NT2/D1 (cell line): ENCODE measurements at regions not wholly inside any gene's neighbourhood (a gene's known extent, or its start where the extent isn't known, plus 50 kb on each side); places are given as distances from the start of the nearest gene placed in this dataset.

Source experiments
- SUZ12 ChIP-seq: IDR thresholded peaks from 2 replicates; pipeline ENCODE4 v1.6.1; 2011; ENCODE audit not compliant: insufficient read length, insufficient read depth; ENCODE audit errors: extremely low read depth
- YY1 ChIP-seq: IDR thresholded peaks from 2 replicates; pipeline ENCODE4 v1.6.1; 2011; ENCODE audit not compliant: insufficient read length, insufficient read depth

DNA sequence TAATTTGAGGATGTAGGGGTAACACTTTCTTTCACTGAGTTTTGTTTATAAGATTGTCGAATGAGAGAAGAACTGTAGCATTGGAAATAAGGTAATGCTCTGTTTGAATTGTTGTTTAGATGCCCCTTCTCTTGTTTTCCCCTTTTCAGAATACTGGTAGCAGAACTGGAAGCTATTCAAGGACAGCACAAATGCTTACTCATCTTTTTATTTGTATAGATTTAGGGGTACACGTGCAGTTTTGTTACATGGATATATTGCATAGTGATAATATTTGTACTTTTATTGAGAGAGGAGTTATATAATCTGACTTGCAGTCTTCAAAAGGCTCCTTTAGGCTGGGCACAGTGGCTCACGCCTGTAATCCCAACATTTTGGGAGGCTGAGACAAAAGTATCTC is 145.4 kb upstream of the HAND2 start:
- TF ChIP-seq SUZ12: no peak
- TF ChIP-seq YY1: no peak
